Stimulated activated CD4-positive, alpha-beta T cell treated with anti-CD3 and anti-CD28 coated beads, Interleukin-1b, Interleukin-23, amount 100 ng/mL, for 48 hours (primary cell): ENCODE measurements at regions not wholly inside any gene's neighbourhood (a gene's known extent, or its start where the extent isn't known, plus 50 kb on each side); places are given as distances from the start of the nearest gene placed in this dataset.

Experiments used
- DNase-seq: peaks from one replicate; pipeline ENCODE4 v3.0.0-alpha.2; 2020

- DNase-seq: no peak
Observed at GRCh38 chr5:68409259-68409658, 193.7 kb downstream of the PIK3R1 start.

- no peak for DNase-seq
Observed at GRCh38 chr5:68411161-68411560, 195.6 kb downstream of the PIK3R1 start.

- no peak for DNase-seq
Observed at GRCh38 chr5:68415177-68416085, 199.9 kb downstream of the PIK3R1 start.

- no peak for DNase-seq
Observed at GRCh38 chr5:68416714-68417113, 201.2 kb downstream of the PIK3R1 start.

GRCh38 chr5:68418201-68418600 is 202.6 kb downstream of the PIK3R1 start:
- DNase-seq: no peak

- DNase-seq: no peak
Observed at GRCh38 chr5:68418680-68419079, 203.1 kb downstream of the PIK3R1 start.

- no peak for DNase-seq
Observed at GRCh38 chr5:68419081-68419636, 203.6 kb downstream of the PIK3R1 start.

GRCh38 chr5:68419637-68420452 is 204.3 kb downstream of the PIK3R1 start:
- no peak for DNase-seq

- DNase-seq: no peak
Observed at GRCh38 chr5:68420476-68421344, 205.2 kb downstream of the PIK3R1 start.

- DNase-seq: no peak
Observed at GRCh38 chr5:68421485-68422220, 206.1 kb downstream of the PIK3R1 start.

GRCh38 chr5:68423154-68423811 is 207.7 kb downstream of the PIK3R1 start:
- peak; percentile 33 for DNase-seq

- peak; percentile 38 for DNase-seq
Observed at GRCh38 chr5:68424799-68425537, 209.4 kb downstream of the PIK3R1 start.

- no peak for DNase-seq
Observed at GRCh38 chr5:68426586-68426985, 211.0 kb downstream of the PIK3R1 start.

GRCh38 chr5:68428231-68428811 is 212.8 kb downstream of the PIK3R1 start:
- DNase-seq: no peak

- DNase-seq: no peak
Observed at GRCh38 chr5:68429510-68429909, 214.0 kb downstream of the PIK3R1 start.

- DNase-seq: no peak
Observed at GRCh38 chr5:68430279-68430678, 214.7 kb downstream of the PIK3R1 start.

GRCh38 chr5:68431186-68431585 is 215.6 kb downstream of the PIK3R1 start:
- no peak for DNase-seq

GRCh38 chr5:68431601-68432337 is 216.2 kb downstream of the PIK3R1 start:
- DNase-seq: no peak

GRCh38 chr5:68432682-68433081 is 217.1 kb downstream of the PIK3R1 start:
- peak; percentile 25 for DNase-seq
